Loucy (cell line): ENCODE measurements at regions not wholly inside any gene's neighbourhood (a gene's known extent, or its start where the extent isn't known, plus 50 kb on each side); places are given as distances from the start of the nearest gene placed in this dataset.

Experiments used
- H2AFZ ChIP-seq: fragments of 200-600 bp; sonication (generic); 2 replicates; pipeline ENCODE4 v1.6.0; 2016; ENCODE audit warnings: antibody characterized with exemption, mild to moderate bottlenecking, low read length, moderate library complexity
- H3F3A ChIP-seq: fragments of 200-600 bp; 2 replicates; pipeline ENCODE4 v1.6.0; 2016; ENCODE audit warnings: antibody characterized with exemption, low read depth, mild to moderate bottlenecking
- H3K27me3 ChIP-seq: fragments of 200-600 bp; sonication (generic); 2 replicates; pipeline ENCODE4 v1.6.1; 2014; ENCODE audit warnings: low read length, mild to moderate bottlenecking; ENCODE audit not compliant: insufficient read depth, poor library complexity, severe bottlenecking
- H3K36me3 ChIP-seq: fragments of 200-600 bp; sonication (generic); 2 replicates; pipeline ENCODE4 v1.6.1; 2016; ENCODE audit warnings: low read length; ENCODE audit not compliant: insufficient read depth
- H3K4me1 ChIP-seq: fragments of 200-600 bp; sonication (generic); 2 replicates; pipeline ENCODE4 v1.5.1; 2014; ENCODE audit warnings: low read length, mild to moderate bottlenecking; ENCODE audit not compliant: insufficient read depth, poor library complexity, severe bottlenecking
- H3K4me2 ChIP-seq: fragments of 200-600 bp; sonication (generic); 2 replicates; pipeline ENCODE4 v1.6.0; 2014; ENCODE audit warnings: antibody characterized with exemption, low read length, low read depth, mild to moderate bottlenecking; ENCODE audit not compliant: poor library complexity, severe bottlenecking
- H3K4me3 ChIP-seq: fragments of 200-600 bp; sonication (generic); 2 replicates; pipeline ENCODE4 v1.5.1; 2014; ENCODE audit warnings: low read length, mild to moderate bottlenecking, mixed read lengths; ENCODE audit not compliant: poor library complexity, severe bottlenecking
- H3K79me2 ChIP-seq: fragments of 200-600 bp; sonication (generic); 2 replicates; pipeline ENCODE4 v1.6.1; 2014; ENCODE audit warnings: low read length; ENCODE audit not compliant: insufficient read depth
- H3K9ac ChIP-seq: fragments of 200-600 bp; sonication (generic); 2 replicates; pipeline ENCODE4 v1.6.0; 2014; ENCODE audit warnings: mild to moderate bottlenecking, low read depth, low read length, moderate library complexity; ENCODE audit not compliant: poor library complexity, severe bottlenecking
- H3K9me2 ChIP-seq: fragments of 200-600 bp; sonication (generic); replicated peaks from 2 replicates; pipeline ENCODE4 v1.6.1; 2016; ENCODE audit warnings: low read depth, low read length, mixed read lengths
- H3K9me3 ChIP-seq: fragments of 200-600 bp; sonication (generic); 2 replicates; pipeline ENCODE4 v1.6.1; 2014; ENCODE audit warnings: mild to moderate bottlenecking, antibody characterized with exemption, low read length, low read depth; ENCODE audit not compliant: insufficient read depth
- H4K20me1 ChIP-seq: fragments of 200-600 bp; sonication (generic); 2 replicates; pipeline ENCODE4 v1.6.0; 2014; ENCODE audit warnings: antibody characterized with exemption, low read length, mild to moderate bottlenecking; ENCODE audit not compliant: insufficient read depth, poor library complexity, severe bottlenecking
- EZH2phosphoT487 ChIP-seq: fragments of 200-600 bp; IDR thresholded peaks from 2 replicates; pipeline ENCODE4 v1.6.1; 2018; ENCODE audit warnings: antibody characterized with exemption, mild to moderate bottlenecking, moderate library complexity, borderline replicate concordance
- TF ChIP-seq, protein P1 (sequence below): fragments of 200-600 bp; sonication (generic); conservative IDR thresholded peaks from 2 replicates; pipeline ENCODE4 v1.5.1; 2014; ENCODE audit warnings: mild to moderate bottlenecking, antibody characterized with exemption, low read length

DNA sequence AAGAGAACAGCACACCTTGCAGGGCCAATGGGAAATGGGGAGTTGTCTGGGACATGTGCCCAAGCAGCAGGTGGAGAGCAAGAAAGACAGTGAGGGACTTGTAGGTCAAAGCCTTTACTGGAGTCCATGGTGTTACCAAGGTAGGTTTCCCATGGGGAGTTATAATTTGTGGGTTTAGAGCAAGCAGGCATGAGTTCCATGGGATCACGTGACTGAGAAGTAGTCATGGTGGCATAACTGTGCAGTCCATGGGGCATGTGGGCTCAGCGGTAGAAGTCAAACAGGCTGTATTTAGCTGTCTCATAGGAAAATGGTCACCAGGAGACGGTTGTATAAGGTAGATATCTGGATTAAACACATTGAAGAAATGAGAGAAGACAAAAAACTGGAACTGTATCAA is 715.1 kb downstream of the SLITRK1 start:
- TF ChIP-seq, protein P1, sequence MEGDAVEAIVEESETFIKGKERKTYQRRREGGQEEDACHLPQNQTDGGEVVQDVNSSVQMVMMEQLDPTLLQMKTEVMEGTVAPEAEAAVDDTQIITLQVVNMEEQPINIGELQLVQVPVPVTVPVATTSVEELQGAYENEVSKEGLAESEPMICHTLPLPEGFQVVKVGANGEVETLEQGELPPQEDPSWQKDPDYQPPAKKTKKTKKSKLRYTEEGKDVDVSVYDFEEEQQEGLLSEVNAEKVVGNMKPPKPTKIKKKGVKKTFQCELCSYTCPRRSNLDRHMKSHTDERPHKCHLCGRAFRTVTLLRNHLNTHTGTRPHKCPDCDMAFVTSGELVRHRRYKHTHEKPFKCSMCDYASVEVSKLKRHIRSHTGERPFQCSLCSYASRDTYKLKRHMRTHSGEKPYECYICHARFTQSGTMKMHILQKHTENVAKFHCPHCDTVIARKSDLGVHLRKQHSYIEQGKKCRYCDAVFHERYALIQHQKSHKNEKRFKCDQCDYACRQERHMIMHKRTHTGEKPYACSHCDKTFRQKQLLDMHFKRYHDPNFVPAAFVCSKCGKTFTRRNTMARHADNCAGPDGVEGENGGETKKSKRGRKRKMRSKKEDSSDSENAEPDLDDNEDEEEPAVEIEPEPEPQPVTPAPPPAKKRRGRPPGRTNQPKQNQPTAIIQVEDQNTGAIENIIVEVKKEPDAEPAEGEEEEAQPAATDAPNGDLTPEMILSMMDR: no peak
- no peak for TF ChIP-seq EZH2phosphoT487
- H4K20me1 ChIP-seq: no peaks in the 10 kb centered on the region
- H3K4me2 ChIP-seq: no peak overlapping the region
- H3K27me3 ChIP-seq: no peaks in the 10 kb centered on the region
- H3K9me2 ChIP-seq: 0 out of 2 replicates have a peak, but pooled peaks cover 5% of the 10 kb centered on the region
- H3K9me3 ChIP-seq: no peaks in the 10 kb centered on the region
- no peak overlapping the region for H3K9ac ChIP-seq
- no peaks in the 10 kb centered on the region for H3K36me3 ChIP-seq
- no peaks in the 10 kb centered on the region for H3K79me2 ChIP-seq
- no peak overlapping the region for H2AFZ ChIP-seq
- H3F3A ChIP-seq: no peaks in the 10 kb centered on the region
- no peaks in the 10 kb centered on the region for H3K4me1 ChIP-seq
- H3K4me3 ChIP-seq: no peak overlapping the region

DNA sequence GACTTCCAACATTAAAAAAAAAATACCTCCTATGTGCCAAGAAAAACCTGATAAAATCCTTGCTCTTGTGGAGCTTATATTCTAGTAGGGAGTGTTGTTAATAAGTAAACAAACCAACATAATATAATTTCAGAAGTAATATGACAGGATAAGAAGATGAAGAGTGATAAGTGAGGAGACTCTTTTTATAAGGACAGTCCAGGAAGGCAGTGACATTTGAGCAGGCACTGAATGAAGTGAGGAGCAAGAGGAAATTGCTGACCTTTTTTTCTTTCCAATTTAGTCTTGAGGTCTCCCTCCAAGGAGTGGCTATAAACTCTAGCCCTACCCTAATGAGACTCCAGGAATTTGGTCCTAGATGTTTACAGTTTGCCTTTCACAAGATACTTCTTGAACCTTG is 715.7 kb downstream of the SLITRK1 start:
- H3K9ac ChIP-seq: no peak overlapping the region
- H2AFZ ChIP-seq: peak overlapping the region; percentile 49; the same call in 1 of the 2 replicates
- H3K4me3 ChIP-seq: no peak overlapping the region
- no peaks in the 10 kb centered on the region for H4K20me1 ChIP-seq
- H3K4me1 ChIP-seq: no peaks in the 10 kb centered on the region
- no peak overlapping the region for H3K4me2 ChIP-seq
- TF ChIP-seq EZH2phosphoT487: no peak
- TF ChIP-seq, protein P1: no peak
- H3F3A ChIP-seq: no peaks in the 10 kb centered on the region
- no peaks in the 10 kb centered on the region for H3K9me3 ChIP-seq
- no peaks in the 10 kb centered on the region for H3K36me3 ChIP-seq
- H3K9me2 ChIP-seq: 0 out of 2 replicates have a peak, but pooled peaks cover 5% of the 10 kb centered on the region
- no peaks in the 10 kb centered on the region for H3K27me3 ChIP-seq
- no peaks in the 10 kb centered on the region for H3K79me2 ChIP-seq

DNA sequence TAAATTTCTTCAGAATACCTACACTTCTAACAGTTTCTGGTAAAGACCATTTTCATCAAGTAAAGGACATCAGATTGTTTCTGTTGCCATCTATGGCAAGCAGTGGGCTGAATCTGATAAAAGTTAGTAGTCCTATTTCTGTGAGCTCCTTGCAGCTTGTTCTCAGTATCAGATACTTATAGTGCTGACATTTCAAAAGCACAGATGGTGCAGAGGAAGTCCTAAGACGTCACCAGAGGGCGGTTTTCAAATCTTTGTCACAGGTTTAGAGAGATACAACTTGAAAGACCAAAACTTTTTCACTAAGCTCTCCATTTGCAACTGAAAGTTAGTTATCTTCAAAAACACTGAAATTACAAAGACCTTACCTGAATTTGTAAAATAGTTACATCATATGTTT is 719.8 kb downstream of the SLITRK1 start:
- no peaks in the 10 kb centered on the region for H3K36me3 ChIP-seq
- no peak overlapping the region for H3K4me3 ChIP-seq
- H2AFZ ChIP-seq: peak overlapping the region; percentile 32; the same call in 1 of the 2 replicates
- H3K4me1 ChIP-seq: peaks cover 7% of the 10 kb centered on the region
- H3K9me3 ChIP-seq: no peaks in the 10 kb centered on the region
- no peaks in the 10 kb centered on the region for H3K79me2 ChIP-seq
- H3F3A ChIP-seq: no peaks in the 10 kb centered on the region
- no peaks in the 10 kb centered on the region for H3K27me3 ChIP-seq
- no peak overlapping the region for H3K9ac ChIP-seq
- H3K9me2 ChIP-seq: 0 out of 2 replicates have a peak, but pooled peaks cover 5% of the 10 kb centered on the region
- no peak overlapping the region for H3K4me2 ChIP-seq
- no peaks in the 10 kb centered on the region for H4K20me1 ChIP-seq
- TF ChIP-seq, protein P1: no peak
- no peak for TF ChIP-seq EZH2phosphoT487
